Thyroid gland (tissue), 4 donors: ENCODE measurements at regions not wholly inside any gene's neighbourhood (a gene's known extent, or its start where the extent isn't known, plus 50 kb on each side); places are given as distances from the start of the nearest gene placed in this dataset.

Source experiments
- POLR2A ChIP-seq, 2 donors: fragments of 450-650 bp; IDR thresholded peaks; one replicate each; pipeline ENCODE4 v1.6.1; 2017; ENCODE audit warnings: antibody characterized with exemption in 2 of 2, mild to moderate bottlenecking in 2 of 2, moderate library complexity in 1 of 2
- TF ChIP-seq, protein P1 (sequence below), 6 experiments: fragments of 200-600 bp in 3 of 6; fragments of 450-650 bp in 3 of 6; sonication (generic) in 3 of 6; IDR thresholded peaks; one replicate each; pipeline ENCODE4 v1.5.1; 2016 to 2019; ENCODE audit warnings: antibody characterized with exemption in 6 of 6, mild to moderate bottlenecking in 2 of 6, inconsistent platforms in 1 of 6, moderate library complexity in 1 of 6

DNA sequence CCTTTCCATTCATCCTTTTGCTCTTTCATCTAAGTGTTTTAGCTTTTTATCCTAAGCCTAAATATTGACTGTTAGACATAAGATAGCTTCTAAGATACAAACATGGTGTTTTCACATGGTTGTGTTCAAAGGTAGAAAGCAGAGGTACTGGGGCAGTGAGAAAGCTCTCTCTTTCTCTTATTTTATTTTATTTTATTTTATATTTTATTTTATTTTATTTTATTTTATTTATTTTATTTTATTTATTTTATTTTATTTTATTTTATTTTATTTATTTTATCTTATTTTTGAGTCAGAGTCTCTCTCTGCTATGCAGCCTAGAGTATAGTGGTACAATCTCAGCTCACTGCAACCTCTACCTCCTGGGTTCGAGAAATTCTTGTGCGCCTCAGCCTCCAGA lies 287.2 kb downstream of the IKZF2 start:
- no peak for TF ChIP-seq POLR2A (IDR thresholded peaks at IDR 0.05)
- TF ChIP-seq, protein P1, sequence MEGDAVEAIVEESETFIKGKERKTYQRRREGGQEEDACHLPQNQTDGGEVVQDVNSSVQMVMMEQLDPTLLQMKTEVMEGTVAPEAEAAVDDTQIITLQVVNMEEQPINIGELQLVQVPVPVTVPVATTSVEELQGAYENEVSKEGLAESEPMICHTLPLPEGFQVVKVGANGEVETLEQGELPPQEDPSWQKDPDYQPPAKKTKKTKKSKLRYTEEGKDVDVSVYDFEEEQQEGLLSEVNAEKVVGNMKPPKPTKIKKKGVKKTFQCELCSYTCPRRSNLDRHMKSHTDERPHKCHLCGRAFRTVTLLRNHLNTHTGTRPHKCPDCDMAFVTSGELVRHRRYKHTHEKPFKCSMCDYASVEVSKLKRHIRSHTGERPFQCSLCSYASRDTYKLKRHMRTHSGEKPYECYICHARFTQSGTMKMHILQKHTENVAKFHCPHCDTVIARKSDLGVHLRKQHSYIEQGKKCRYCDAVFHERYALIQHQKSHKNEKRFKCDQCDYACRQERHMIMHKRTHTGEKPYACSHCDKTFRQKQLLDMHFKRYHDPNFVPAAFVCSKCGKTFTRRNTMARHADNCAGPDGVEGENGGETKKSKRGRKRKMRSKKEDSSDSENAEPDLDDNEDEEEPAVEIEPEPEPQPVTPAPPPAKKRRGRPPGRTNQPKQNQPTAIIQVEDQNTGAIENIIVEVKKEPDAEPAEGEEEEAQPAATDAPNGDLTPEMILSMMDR (IDR thresholded peaks at IDR 0.05): no peak
